AG08395 (cell line): ENCODE measurements at regions not wholly inside any gene's neighbourhood (a gene's known extent, or its start where the extent isn't known, plus 50 kb on each side); places are given as distances from the start of the nearest gene placed in this dataset.

Source experiments
- DNase-seq: peaks from one replicate; pipeline ENCODE4 v3.0.0; 2012; ENCODE audit warnings: mixed read lengths, low spot score

DNA sequence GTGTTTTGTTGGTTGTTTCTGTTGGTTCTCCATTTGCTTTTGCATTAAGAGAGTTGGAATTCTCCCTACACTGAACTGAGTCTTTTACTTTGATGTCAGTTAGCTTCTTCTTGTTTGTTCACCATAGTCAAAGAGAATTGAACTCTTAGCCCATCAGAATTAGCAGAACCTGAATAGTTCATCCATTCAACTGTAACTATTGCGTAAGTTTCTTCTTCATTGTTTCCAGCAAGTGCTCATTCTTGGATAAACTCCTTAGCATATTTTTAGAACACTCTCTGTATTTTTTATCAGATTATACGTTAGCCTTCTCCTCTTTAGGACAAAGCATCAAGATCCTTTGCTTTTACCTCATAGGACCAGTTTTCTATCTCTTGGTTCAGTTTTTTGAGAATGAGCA lies 128.4 kb upstream of the RAB11FIP2 start:
- DNase-seq: no peak

DNA sequence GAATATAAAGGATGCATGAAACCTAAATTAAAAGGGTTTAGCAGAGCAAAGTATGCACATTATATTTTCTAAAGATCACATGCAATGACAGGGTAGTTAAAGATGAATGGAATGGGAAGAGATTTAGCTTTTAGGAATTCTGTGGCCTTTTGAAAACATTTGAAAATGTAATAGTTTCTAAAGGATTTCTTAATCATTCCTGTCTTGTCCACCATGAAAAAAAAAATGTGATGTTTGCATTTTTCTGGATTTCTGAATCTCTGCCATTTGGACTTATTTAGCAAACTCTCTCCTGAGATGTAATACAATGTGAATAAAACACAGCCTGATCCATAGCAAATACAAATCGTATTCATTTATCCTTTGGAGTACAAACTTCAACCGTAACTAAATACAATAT lies 126.6 kb upstream of the RAB11FIP2 start:
- DNase-seq: peak; percentile 23

GRCh38 chr10:118171861-118172260 lies 125.1 kb upstream of the RAB11FIP2 start:
- DNase-seq: no peak

GRCh38 chr10:118167056-118167700 lies 120.4 kb upstream of the RAB11FIP2 start:
- DNase-seq: peak; percentile 81

GRCh38 chr10:118163217-118163616 lies 116.5 kb upstream of the RAB11FIP2 start:
- peak; percentile 79 for DNase-seq

DNA sequence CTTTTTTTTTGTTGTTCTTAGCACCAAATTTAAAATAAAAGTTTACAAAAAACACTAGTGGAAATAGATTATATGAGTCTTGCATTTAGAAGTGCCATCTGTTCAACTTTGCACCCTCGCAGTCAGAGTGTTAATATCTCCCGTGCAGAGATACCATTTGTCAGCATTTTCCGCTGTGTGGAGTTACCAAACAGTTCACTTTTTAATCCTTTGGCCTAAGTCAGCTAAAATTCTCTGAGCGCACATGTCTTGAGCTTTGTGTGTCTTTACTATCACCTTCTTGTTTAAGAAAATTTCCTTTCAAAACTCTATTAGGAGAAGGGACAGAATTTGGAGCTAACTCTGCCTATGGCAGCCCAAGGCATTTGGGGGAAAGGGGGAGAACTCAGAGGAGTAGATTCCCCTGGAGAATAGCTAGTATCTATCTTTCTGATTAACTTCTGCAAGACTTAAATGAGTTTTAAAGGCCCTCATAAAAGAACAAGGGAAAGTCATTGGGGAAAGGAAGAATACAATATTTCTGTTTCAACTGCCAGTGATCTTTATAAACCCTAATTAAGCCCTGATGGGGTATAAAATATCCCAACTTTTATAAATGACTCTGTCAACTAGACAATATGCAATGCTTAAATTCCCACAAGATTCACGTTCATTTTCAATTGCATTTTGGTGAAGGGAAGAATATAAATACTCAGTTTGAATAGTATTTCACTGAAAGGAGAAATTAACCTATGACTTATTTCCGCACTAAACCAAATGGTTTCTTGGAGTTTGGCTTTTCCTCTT lies 114.9 kb upstream of the RAB11FIP2 start:
- no peak for DNase-seq

- no peak for DNase-seq
Measured at GRCh38 chr10:118153287-118153686, 106.5 kb upstream of the RAB11FIP2 start.

GRCh38 chr10:118151461-118151860 lies 104.7 kb upstream of the RAB11FIP2 start:
- DNase-seq: no peak

- no peak for DNase-seq
Measured at GRCh38 chr10:118148247-118148646, 101.5 kb upstream of the RAB11FIP2 start.

- DNase-seq: no peak
Measured at GRCh38 chr10:118145256-118145655, 98.5 kb upstream of the RAB11FIP2 start.

- no peak for DNase-seq
Measured at GRCh38 chr10:118141471-118141870, 94.7 kb upstream of the RAB11FIP2 start.

- peak; percentile 68 for DNase-seq
Measured at GRCh38 chr10:118139321-118139720, 92.6 kb upstream of the RAB11FIP2 start.

DNA sequence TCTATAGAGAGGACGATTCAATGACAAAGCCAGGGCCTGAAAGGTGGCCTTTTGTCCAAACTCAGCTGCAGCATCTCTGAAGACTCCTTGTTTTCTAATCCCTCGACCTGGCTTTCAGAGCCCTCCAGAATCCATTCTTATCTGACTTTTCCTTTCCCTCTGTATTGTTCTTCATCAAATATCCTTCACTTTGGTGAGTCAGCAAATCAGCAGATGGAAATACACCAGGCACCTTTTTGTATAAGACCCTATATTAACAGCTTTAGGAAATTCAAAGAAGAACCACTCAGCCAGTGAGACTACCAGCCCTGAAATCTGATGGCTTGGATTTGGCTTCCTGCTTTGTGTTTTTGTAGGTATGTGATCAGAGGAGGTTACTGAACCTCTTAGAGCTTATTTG lies 81.9 kb upstream of the RAB11FIP2 start:
- no peak for DNase-seq

DNA sequence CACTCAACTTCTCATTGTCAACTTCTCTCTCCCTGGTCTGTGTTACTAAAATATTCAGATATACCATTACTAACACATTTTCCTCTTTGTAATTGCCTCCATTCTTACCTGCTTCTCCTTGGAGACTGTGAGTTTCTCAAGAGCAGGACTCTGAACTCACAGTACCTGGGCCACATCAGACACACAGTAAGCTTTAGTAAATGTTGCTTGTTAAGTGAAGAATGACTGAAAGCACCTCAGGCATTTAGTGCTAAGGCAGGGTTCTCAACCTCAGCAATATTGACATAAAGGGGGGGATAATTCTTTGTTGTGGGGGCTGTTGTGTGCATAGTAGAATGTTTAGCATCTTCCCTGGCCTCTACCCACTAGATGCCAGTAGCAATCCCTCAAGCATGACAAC lies 72.0 kb upstream of the RAB11FIP2 start:
- no peak for DNase-seq

DNA sequence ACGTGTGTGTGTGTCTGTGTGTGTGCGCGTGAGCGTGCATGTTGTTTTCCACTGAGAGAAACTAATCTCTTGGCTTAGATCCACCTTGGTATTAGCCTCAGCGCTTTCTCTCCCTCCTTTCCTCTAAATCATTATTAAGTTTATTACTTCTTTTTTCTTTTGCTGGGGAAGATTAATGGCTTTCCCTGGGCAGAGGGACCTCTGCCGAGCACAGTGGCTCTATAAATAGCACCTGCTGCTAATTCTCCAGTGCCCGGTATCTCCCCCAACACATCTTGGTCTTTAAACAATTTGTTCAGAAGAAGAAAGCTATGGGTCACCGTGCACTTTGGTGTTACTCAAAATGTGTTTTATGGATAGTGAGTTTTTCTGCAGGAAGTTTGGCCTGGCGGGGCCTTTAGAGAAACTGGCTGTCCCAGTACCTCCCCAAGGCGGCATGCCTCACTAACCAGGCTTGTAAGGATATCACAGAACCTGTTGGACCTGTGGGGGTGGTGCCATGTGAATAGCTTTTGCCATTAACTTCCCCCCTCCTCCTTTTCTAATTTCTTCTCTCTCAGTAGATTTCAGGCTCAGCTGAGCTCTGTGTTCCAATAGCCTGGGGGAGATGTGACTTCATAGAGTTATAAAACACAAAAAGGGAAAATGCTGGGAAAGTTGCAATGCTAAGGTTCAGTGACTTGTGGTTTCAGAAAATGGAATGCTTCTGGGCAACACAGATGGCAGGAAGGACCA lies 70.1 kb upstream of the RAB11FIP2 start:
- DNase-seq: no peak

DNA sequence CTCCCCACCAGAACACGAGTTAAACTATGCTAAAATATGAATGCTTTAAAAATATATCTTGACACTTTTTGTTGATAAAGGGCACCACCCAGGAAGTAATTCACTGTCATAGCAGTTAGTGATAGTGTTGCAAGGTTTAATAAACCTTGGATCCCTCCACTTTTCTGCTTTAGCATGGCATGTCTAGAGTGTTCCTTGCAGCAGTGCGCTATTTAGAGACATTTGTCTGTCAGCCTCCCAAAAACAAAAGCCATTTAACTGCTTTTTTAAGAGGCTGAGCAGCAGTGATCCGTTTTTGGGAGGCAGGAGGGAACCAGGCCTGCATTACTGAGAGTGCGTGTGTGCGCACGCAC lies 69.6 kb upstream of the RAB11FIP2 start:
- DNase-seq: no peak

DNA sequence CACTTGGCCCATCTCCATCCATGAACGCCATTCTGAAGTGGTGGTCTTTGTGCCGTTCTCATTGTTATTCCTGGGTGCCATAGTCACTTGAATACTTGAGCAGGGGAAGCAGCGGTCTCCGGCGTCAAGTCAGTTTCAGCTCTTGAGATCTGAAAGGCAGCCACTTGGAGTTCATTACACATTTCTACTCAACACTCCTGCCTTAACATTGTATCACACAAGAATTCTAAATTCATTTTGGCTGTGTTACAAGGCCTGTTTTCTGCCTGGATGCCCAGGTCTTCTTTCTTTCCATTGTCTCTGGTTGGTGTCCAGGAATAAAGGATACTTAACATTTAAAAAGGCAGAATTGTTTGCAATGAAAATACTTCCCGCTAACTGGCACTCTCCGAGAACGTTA lies 69.0 kb upstream of the RAB11FIP2 start:
- DNase-seq: no peak

GRCh38 chr10:118114992-118115391 lies 68.3 kb upstream of the RAB11FIP2 start:
- DNase-seq: no peak

GRCh38 chr10:118112543-118113125 lies 65.9 kb upstream of the RAB11FIP2 start:
- DNase-seq: no peak

- no peak for DNase-seq
Measured at GRCh38 chr10:118110750-118111149, 64.0 kb upstream of the RAB11FIP2 start.

- DNase-seq: no peak
Measured at GRCh38 chr10:118108194-118109026, 61.7 kb upstream of the RAB11FIP2 start.

DNA sequence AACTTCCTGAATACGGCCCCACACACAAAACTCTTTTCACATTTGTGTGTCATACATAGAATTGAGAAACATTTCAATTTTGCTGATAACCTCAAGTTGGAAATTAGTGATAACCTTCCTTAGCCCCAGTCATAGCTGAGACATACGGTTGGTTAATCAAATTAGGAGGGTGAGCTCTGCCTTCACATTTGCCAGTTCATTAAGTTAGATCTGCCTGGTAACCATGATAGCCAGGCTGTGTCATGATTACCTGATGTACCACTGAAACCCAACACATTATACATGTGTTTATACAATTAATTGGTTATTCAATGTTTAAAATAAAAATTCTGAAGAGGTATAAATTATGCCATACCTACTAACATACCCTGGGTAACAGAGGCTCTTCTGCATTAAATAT lies 60.8 kb upstream of the RAB11FIP2 start:
- DNase-seq: no peak
